Endothelial cell of umbilical vein (primary cell): ENCODE measurements at regions not wholly inside any gene's neighbourhood (a gene's known extent, or its start where the extent isn't known, plus 50 kb on each side); places are given as distances from the start of the nearest gene placed in this dataset.

ENCODE experiments used
- BruUV-seq: library from RNA; stranded (reverse); fragments of 400-500 nt; replicated peaks from 2 replicates; lab custom pipeline; 2021; lab: Mats Ljungman, UMichigan
- CTCF ChIA-PET: fragments of 300-600, 350-600 bp; sonication (Branson Sonifier 250); formaldehyde crosslinking; loops from one replicate; lab custom pipeline; 2021; ENCODE audit warnings: antibody characterized with exemption, inconsistent platforms; lab: Charles Lee
- POLR2A ChIA-PET: fragments of 300-600, 350-600 bp; sonication (Branson Sonifier 250); formaldehyde crosslinking; loops from one replicate; lab custom pipeline; 2021; ENCODE audit warnings: antibody characterized with exemption, inconsistent platforms; lab: Charles Lee
- DNase-seq: peaks from one replicate; pipeline ENCODE4 v3.0.0-alpha.2; 2011; ENCODE audit warnings: low read depth, low spot score
- FAIRE-seq: peaks from 2 replicates; lab custom pipeline; 2011; peaks lifted over from hg19 to GRCh38; lab: Jason Lieb, UNC
- H2AFZ ChIP-seq: 2 replicates; pipeline ENCODE4 v1.6.0; 2012; ENCODE audit warnings: low read depth, low read length, control low read depth, inconsistent platforms
- H3K27ac ChIP-seq: 2 replicates; pipeline ENCODE4 v1.5.1; 2011; ENCODE audit warnings: low read depth, mild to moderate bottlenecking, control low read depth, low read length, moderate library complexity; ENCODE audit not compliant: insufficient read depth
- H3K27me3 ChIP-seq, 2 experiments: 2 replicates each; pipeline versions ENCODE4 v1.6.0 to v1.6.1; 2011; ENCODE audit warnings: low read length in 2 of 2, mixed read lengths in 1 of 2; ENCODE audit not compliant: control insufficient read depth in 2 of 2, insufficient read depth in 2 of 2
- H3K36me3 ChIP-seq, 2 experiments: 2 replicates in 1 of 2; 3 replicates in 1 of 2; pipeline ENCODE4 v1.5.1; 2011; ENCODE audit warnings: low read length in 2 of 2, mild to moderate bottlenecking in 1 of 2, moderate library complexity in 1 of 2; ENCODE audit not compliant: control insufficient read depth in 2 of 2, insufficient read depth in 2 of 2; ENCODE audit errors: extremely low read depth in 1 of 2
- H3K4me1 ChIP-seq: 3 replicates; pipeline ENCODE4 v1.5.1; 2011; ENCODE audit warnings: mild to moderate bottlenecking, low read length; ENCODE audit not compliant: control insufficient read depth, insufficient read depth; ENCODE audit errors: extremely low read depth
- H3K4me2 ChIP-seq: 2 replicates; pipeline ENCODE4 v1.6.1; 2011; ENCODE audit warnings: low read length, control low read depth, mixed read lengths; ENCODE audit not compliant: insufficient read depth
- H3K4me3 ChIP-seq, 3 experiments: fragments of 200-600 bp in 1 of 3; sonication (generic), shearing (Covaris generic) in 1 of 3; replicated peaks in 1 of 3; 2 replicates each; pipeline ENCODE4 v1.5.1; 2011 to 2016; ENCODE audit warnings: control low read depth in 3 of 3, low read length in 3 of 3, mild to moderate bottlenecking in 2 of 3, inconsistent platforms in 1 of 3, low read depth in 1 of 3, moderate library complexity in 1 of 3; ENCODE audit not compliant: insufficient read depth in 1 of 3
- H3K79me2 ChIP-seq: 2 replicates; pipeline ENCODE4 v1.6.0; 2012; ENCODE audit warnings: low read length, inconsistent platforms; ENCODE audit not compliant: control insufficient read depth, insufficient read depth
- H3K9ac ChIP-seq: replicated peaks from 2 replicates; pipeline ENCODE3; 2011; ENCODE audit warnings: low read length, control low read depth; ENCODE audit not compliant: insufficient read depth; ENCODE audit errors: extremely low read depth
- H3K9me1 ChIP-seq: replicated peaks from 3 replicates; pipeline ENCODE4 v1.6.0; 2011; ENCODE audit warnings: mild to moderate bottlenecking, low read length; ENCODE audit not compliant: control insufficient read depth, insufficient read depth; ENCODE audit errors: extremely low read depth
- H3K9me3 ChIP-seq: replicated peaks from 2 replicates; pipeline ENCODE4 v1.5.1; 2012; ENCODE audit warnings: low read length, inconsistent platforms; ENCODE audit not compliant: control insufficient read depth, insufficient read depth
- H4K20me1 ChIP-seq: replicated peaks from 2 replicates; pipeline ENCODE3; 2011; ENCODE audit warnings: mild to moderate bottlenecking, low read length; ENCODE audit not compliant: control insufficient read depth, insufficient read depth; ENCODE audit errors: extremely low read depth
- EZH2 ChIP-seq: IDR thresholded peaks from 2 replicates; pipeline ENCODE4 v1.6.1; 2012; ENCODE audit warnings: borderline replicate concordance, low read depth, mild to moderate bottlenecking, moderate library complexity, low read length, inconsistent platforms; ENCODE audit not compliant: severe bottlenecking
- FOS ChIP-seq: IDR thresholded peaks from 2 replicates; pipeline ENCODE4 v1.6.1; 2011; ENCODE audit warnings: mild to moderate bottlenecking, low read length, moderate library complexity, borderline replicate concordance; ENCODE audit not compliant: insufficient read depth
- GATA2 ChIP-seq: IDR thresholded peaks from 2 replicates; pipeline ENCODE4 v1.7.0; 2011; ENCODE audit warnings: low read depth, mild to moderate bottlenecking, moderate library complexity, mixed read lengths, low read length; ENCODE audit not compliant: insufficient read length, insufficient read depth
- JUN ChIP-seq: IDR thresholded peaks from 2 replicates; pipeline ENCODE4 v1.6.1; 2011; ENCODE audit warnings: borderline replicate concordance, low read depth; ENCODE audit not compliant: insufficient read length, insufficient read depth
- MYC ChIP-seq: IDR thresholded peaks from one replicate; pipeline ENCODE4 v1.6.1; 2011; ENCODE audit warnings: mild to moderate bottlenecking, low read depth, low read length
- POLR2A ChIP-seq: IDR thresholded peaks from 2 replicates; pipeline ENCODE4 v1.6.1; 2012; ENCODE audit warnings: low read depth, mild to moderate bottlenecking, control low read depth, low read length
- POLR2AphosphoS5 ChIP-seq: IDR thresholded peaks from 2 replicates; pipeline ENCODE4 v1.6.1; 2012; ENCODE audit warnings: low read depth, mild to moderate bottlenecking, control low read depth, low read length, moderate library complexity; ENCODE audit not compliant: insufficient read depth
- dilution Hi-C: fragments of 300-500 bp; cut with MboI; formaldehyde crosslinking; loops from one replicate; pipeline ENCODE4 v1.15.0; 2019; ENCODE audit warnings: low sequenced_read_pairs; ENCODE audit not compliant: extremely low pct_ligation_motif_present
- intact Hi-C: fragments of 100-400 bp; cut with micrococcal nuclease; formaldehyde crosslinking; loops from one replicate; pipeline ENCODE4 v1.10.0; 2022
- TF ChIP-seq, protein P1 (sequence below): IDR thresholded peaks from 2 replicates; pipeline ENCODE4 v1.6.1; 2011; ENCODE audit not compliant: insufficient read depth, insufficient read length
- TF ChIP-seq, protein P2 (sequence below), 2 donors: IDR thresholded peaks; 1 replicate in 1 of 2; 2 replicates in 1 of 2; pipeline ENCODE4 v1.5.1; 2011; ENCODE audit warnings: low read length in 2 of 2, mild to moderate bottlenecking in 2 of 2, moderate library complexity in 2 of 2, control low read depth in 1 of 2, inconsistent platforms in 1 of 2, low read depth in 1 of 2; ENCODE audit not compliant: insufficient read depth in 1 of 2; ENCODE audit errors: extremely low read depth in 1 of 2

DNA sequence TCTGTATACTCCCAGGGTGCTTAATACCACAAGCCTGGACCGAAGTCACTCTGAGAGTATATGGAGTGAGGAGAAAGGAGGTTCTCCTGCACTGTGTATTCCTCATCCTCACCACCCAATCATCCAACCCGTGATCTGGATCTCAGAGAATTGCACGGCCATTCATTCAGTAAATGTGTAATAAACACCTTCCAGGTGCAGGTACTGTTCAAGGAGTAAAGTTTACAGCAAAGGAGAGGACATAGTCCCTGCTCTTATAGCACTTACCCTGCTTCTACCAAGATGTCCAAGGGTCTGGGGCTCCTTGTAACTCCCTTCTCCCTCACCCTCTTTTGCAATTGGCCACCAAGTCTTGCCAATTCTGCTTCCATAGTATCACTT is 139.2 kb upstream of the JUN start:
- DNase-seq (no peak), FAIRE-seq (no peak)
- H3K36me3 ChIP-seq = no peaks in the 10 kb centered on the region
- BruUV-seq = no TSS peak
- no peaks in the 10 kb centered on the region for H3K79me2 ChIP-seq
- no peak overlapping the region for H3K9ac ChIP-seq
- H3K9me3 ChIP-seq = no peaks in the 10 kb centered on the region
- no peaks in the 10 kb centered on the region for H4K20me1 ChIP-seq
- no peak overlapping the region for H3K4me3 ChIP-seq
- H2AFZ ChIP-seq = no peak overlapping the region
- H3K9me1 ChIP-seq = no peaks in the 10 kb centered on the region
- TF ChIP-seq, protein P1, sequence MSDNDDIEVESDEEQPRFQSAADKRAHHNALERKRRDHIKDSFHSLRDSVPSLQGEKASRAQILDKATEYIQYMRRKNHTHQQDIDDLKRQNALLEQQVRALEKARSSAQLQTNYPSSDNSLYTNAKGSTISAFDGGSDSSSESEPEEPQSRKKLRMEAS = no peak
- TF ChIP-seq, protein P2, sequence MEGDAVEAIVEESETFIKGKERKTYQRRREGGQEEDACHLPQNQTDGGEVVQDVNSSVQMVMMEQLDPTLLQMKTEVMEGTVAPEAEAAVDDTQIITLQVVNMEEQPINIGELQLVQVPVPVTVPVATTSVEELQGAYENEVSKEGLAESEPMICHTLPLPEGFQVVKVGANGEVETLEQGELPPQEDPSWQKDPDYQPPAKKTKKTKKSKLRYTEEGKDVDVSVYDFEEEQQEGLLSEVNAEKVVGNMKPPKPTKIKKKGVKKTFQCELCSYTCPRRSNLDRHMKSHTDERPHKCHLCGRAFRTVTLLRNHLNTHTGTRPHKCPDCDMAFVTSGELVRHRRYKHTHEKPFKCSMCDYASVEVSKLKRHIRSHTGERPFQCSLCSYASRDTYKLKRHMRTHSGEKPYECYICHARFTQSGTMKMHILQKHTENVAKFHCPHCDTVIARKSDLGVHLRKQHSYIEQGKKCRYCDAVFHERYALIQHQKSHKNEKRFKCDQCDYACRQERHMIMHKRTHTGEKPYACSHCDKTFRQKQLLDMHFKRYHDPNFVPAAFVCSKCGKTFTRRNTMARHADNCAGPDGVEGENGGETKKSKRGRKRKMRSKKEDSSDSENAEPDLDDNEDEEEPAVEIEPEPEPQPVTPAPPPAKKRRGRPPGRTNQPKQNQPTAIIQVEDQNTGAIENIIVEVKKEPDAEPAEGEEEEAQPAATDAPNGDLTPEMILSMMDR (IDR thresholded peaks at IDR 0.05; ENCODE audit: extremely low read depth in 1 of 2, insufficient read depth in 1 of 2, low read depth in 1 of 2, low read length in 2 of 2) = no peak
- TF ChIP-seq GATA2 (no peak), EZH2 (no peak), MYC (no peak), POLR2A (no peak), FOS (no peak), POLR2AphosphoS5 (no peak), JUN (no peak)
- intact Hi-C loops = no loop called here
- POLR2A ChIA-PET = no interaction called here
- no peaks in the 10 kb centered on the region for H3K27me3 ChIP-seq
- no peak overlapping the region for H3K4me2 ChIP-seq
- dilution Hi-C loops = no loop called here
- H3K4me1 ChIP-seq = no peaks in the 10 kb centered on the region
- CTCF ChIA-PET = no interaction called here
- no peak overlapping the region for H3K27ac ChIP-seq
